MM.1S (cell line): ENCODE measurements at regions not wholly inside any gene's neighbourhood (a gene's known extent, or its start where the extent isn't known, plus 50 kb on each side); places are given as distances from the start of the nearest gene placed in this dataset.

ENCODE experiments used
- EZH2phosphoT487 ChIP-seq: fragments of 300-600 bp; sonication (generic); IDR thresholded peaks from 2 replicates; pipeline ENCODE4 v1.6.1; 2018; ENCODE audit warnings: antibody characterized with exemption, low read length
- TF ChIP-seq, protein P1 (sequence below): fragments of 300-600 bp; sonication (generic); IDR thresholded peaks from 2 replicates; pipeline ENCODE4 v1.5.1; 2016; ENCODE audit warnings: antibody characterized with exemption, low read length, mixed read lengths

DNA sequence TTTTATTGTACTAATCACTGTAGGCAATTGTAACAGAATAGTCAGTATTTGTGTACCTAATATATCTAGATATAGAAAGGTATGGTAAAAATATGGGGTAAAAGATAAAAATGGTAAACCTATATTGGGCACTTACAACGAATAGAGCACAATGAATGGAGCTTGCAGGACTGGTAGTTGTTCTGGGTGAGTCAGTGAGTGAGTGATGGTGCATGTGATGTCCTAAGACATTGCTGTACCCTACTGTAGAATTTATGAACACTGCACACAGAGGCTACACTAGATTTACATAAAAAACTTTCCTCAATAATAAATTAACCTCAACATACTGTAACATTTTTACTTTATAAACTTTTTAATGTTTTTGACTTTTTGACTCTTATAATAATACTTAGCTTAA lies 274.3 kb upstream of the PPP2R3A start:
- TF ChIP-seq, protein P1, sequence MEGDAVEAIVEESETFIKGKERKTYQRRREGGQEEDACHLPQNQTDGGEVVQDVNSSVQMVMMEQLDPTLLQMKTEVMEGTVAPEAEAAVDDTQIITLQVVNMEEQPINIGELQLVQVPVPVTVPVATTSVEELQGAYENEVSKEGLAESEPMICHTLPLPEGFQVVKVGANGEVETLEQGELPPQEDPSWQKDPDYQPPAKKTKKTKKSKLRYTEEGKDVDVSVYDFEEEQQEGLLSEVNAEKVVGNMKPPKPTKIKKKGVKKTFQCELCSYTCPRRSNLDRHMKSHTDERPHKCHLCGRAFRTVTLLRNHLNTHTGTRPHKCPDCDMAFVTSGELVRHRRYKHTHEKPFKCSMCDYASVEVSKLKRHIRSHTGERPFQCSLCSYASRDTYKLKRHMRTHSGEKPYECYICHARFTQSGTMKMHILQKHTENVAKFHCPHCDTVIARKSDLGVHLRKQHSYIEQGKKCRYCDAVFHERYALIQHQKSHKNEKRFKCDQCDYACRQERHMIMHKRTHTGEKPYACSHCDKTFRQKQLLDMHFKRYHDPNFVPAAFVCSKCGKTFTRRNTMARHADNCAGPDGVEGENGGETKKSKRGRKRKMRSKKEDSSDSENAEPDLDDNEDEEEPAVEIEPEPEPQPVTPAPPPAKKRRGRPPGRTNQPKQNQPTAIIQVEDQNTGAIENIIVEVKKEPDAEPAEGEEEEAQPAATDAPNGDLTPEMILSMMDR = no peak
- no peak for TF ChIP-seq EZH2phosphoT487
